ENCODE measurements at regions not wholly inside any gene's neighbourhood (a gene's known extent, or its start where the extent isn't known, plus 50 kb on each side); places are given as distances from the start of the nearest gene placed in this dataset.

- no peak for TF ChIP-seq POLR2A (IDR thresholded peaks at IDR 0.05)
- TF ChIP-seq, protein P1, sequence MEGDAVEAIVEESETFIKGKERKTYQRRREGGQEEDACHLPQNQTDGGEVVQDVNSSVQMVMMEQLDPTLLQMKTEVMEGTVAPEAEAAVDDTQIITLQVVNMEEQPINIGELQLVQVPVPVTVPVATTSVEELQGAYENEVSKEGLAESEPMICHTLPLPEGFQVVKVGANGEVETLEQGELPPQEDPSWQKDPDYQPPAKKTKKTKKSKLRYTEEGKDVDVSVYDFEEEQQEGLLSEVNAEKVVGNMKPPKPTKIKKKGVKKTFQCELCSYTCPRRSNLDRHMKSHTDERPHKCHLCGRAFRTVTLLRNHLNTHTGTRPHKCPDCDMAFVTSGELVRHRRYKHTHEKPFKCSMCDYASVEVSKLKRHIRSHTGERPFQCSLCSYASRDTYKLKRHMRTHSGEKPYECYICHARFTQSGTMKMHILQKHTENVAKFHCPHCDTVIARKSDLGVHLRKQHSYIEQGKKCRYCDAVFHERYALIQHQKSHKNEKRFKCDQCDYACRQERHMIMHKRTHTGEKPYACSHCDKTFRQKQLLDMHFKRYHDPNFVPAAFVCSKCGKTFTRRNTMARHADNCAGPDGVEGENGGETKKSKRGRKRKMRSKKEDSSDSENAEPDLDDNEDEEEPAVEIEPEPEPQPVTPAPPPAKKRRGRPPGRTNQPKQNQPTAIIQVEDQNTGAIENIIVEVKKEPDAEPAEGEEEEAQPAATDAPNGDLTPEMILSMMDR (IDR thresholded peaks at IDR 0.05), result no peak
- Histone ChIP-seq H3K9me3 (no peaks in the 10 kb centered on the region), H3K27me3 (no peaks in the 10 kb centered on the region), H3K4me3 (no peak overlapping the region), H3K36me3 (no peaks in the 10 kb centered on the region), H3K27ac (no peak overlapping the region), H3K4me1 (no peaks in the 10 kb centered on the region)
- intact Hi-C loops (cut with DNase I; ENCODE audit: low total_unique reads), result no loop called here
- no peak for DNase-seq
These were observed 84.3 kb upstream of the CACNA2D1 start for GRCh38 chr7:82527851-82528250.

DNA sequence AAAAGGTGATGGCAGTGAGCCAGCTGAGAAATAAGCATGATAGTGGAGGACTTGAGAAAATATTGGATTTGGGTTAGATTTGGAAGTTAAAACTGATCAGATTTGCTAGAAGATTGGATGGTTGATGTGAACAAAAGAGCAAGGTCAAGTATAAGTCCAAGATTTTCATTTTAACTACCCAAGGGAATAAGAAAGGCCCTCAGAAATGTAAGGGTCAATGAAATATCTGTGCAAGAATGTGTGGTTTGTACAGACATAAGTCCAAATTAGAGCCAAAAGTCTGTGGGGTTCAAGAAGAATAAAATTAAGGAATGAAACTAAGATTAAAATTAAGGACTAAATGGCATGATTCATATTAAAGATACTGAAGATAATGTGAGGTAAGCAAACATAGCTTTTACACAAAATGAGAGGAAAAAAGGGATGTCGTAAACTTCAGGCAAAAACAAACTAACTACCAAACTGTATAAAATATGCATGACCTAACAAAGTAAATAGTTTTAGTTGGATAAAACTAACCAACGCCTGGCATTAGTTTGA is 78.4 kb upstream of the CACNA2D1 start:
- H3K27ac ChIP-seq, result no peak overlapping the region
- H3K4me3 ChIP-seq, result no peak overlapping the region
- no peaks in the 10 kb centered on the region for H3K36me3 ChIP-seq
- H3K27me3 ChIP-seq, result no peaks in the 10 kb centered on the region
- DNase-seq, result no peak
- no peaks in the 10 kb centered on the region for H3K4me1 ChIP-seq
- TF ChIP-seq, protein P1 (IDR thresholded peaks at IDR 0.05), result no peak
- intact Hi-C loops (cut with DNase I; ENCODE audit: low total_unique reads), result no loop called here
- H3K9me3 ChIP-seq, result no peaks in the 10 kb centered on the region

DNA sequence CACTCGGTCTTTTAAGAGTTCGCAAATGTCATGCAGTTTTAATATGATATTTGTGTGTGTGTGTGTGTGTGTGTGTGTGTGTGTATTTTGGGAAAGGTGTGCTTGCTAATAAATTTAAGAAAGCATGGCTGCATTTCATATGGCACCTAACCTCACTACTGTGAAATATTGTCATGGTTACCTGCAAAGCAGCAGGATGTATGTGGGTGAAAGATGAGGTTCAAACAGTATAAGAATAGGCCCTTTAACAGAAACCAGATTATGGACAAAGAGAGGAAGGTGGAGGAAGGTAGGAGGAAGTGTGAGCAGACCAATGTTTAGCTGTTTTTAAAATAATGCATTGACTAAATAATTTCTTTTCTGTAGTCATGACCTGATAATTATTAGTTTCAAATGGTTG is 73.5 kb upstream of the CACNA2D1 start:
- Histone ChIP-seq H3K27ac (no peak overlapping the region), H3K9me3 (no peaks in the 10 kb centered on the region), H3K36me3 (no peaks in the 10 kb centered on the region), H3K4me1 (no peaks in the 10 kb centered on the region), H3K27me3 (no peaks in the 10 kb centered on the region), H3K4me3 (no peak overlapping the region)
- intact Hi-C loops (cut with DNase I; ENCODE audit: low total_unique reads), result no loop called here
- no peak for DNase-seq
- TF ChIP-seq, protein P1 (IDR thresholded peaks at IDR 0.05), result no peak

- H3K36me3 ChIP-seq, result no peaks in the 10 kb centered on the region
- no peak for TF ChIP-seq POLR2A (IDR thresholded peaks at IDR 0.05)
- TF ChIP-seq, protein P1 (IDR thresholded peaks at IDR 0.05), result no peak
- DNase-seq, result no peak
- intact Hi-C loops (cut with DNase I; ENCODE audit: low total_unique reads), result no loop called here
- H3K9me3 ChIP-seq, result no peaks in the 10 kb centered on the region
- no peak overlapping the region for H3K4me3 ChIP-seq
- no peak overlapping the region for H3K27ac ChIP-seq
- no peaks in the 10 kb centered on the region for H3K4me1 ChIP-seq
- no peaks in the 10 kb centered on the region for H3K27me3 ChIP-seq
These were observed 68.0 kb upstream of the CACNA2D1 start for GRCh38 chr7:82511542-82511941.

- Histone ChIP-seq H3K4me1 (no peaks in the 10 kb centered on the region), H3K4me3 (no peak overlapping the region), H3K27ac (no peak overlapping the region), H3K36me3 (no peaks in the 10 kb centered on the region), H3K27me3 (no peaks in the 10 kb centered on the region), H3K9me3 (no peaks in the 10 kb centered on the region)
- TF ChIP-seq, protein P1 (IDR thresholded peaks at IDR 0.05), result no peak
- TF ChIP-seq POLR2A (IDR thresholded peaks at IDR 0.05), result no peak
- intact Hi-C loops (cut with DNase I; ENCODE audit: low total_unique reads), result no loop called here
- no peak for DNase-seq
These were observed 64.5 kb upstream of the CACNA2D1 start for GRCh38 chr7:82507976-82508677.

Measured in uterus (tissue), 3 donors.